CD14-positive monocyte (primary cell): ENCODE measurements at regions not wholly inside any gene's neighbourhood (a gene's known extent, or its start where the extent isn't known, plus 50 kb on each side); places are given as distances from the start of the nearest gene placed in this dataset.
A peak's percentile ranks its signal among the peaks of the same experiment; 100 is the strongest.
"Not testable (repeated sequence)": the region's sequence is repeated elsewhere in the genome, so short reads cannot be mapped to it uniquely, and the experiment has no call there.

ENCODE experiments used
- DNase-seq, 3 donors: peaks; one replicate each; pipeline ENCODE4 v3.0.0-alpha.2; 2011 to 2022
- H2AFZ ChIP-seq: 2 replicates; pipeline ENCODE4 v1.6.0; 2012; ENCODE audit warnings: mild to moderate bottlenecking, low read depth, low read length, inconsistent platforms; ENCODE audit not compliant: insufficient read depth, poor library complexity, severe bottlenecking
- H3K27ac ChIP-seq, 2 donors: 1 replicate in 1 of 2; 2 replicates in 1 of 2; pipeline ENCODE4 v1.5.1; 2012 to 2013; ENCODE audit warnings: low read length in 2 of 2, control low read depth in 1 of 2, inconsistent platforms in 1 of 2, low read depth in 1 of 2, mild to moderate bottlenecking in 1 of 2
- H3K27me3 ChIP-seq, 2 donors: one replicate each; pipeline versions ENCODE4 v1.6.0 to v1.6.1; 2011 to 2013; ENCODE audit warnings: low read length in 2 of 2; ENCODE audit not compliant: control insufficient read depth in 2 of 2, insufficient read depth in 2 of 2
- H3K36me3 ChIP-seq, 2 donors: replicated peaks in 1 of 2; 1 replicate in 1 of 2; 2 replicates in 1 of 2; pipeline versions ENCODE4 v1.5.1 to v1.6.1; 2012 to 2013; ENCODE audit warnings: low read length in 2 of 2, control low read depth in 1 of 2, inconsistent platforms in 1 of 2, mild to moderate bottlenecking in 1 of 2; ENCODE audit not compliant: insufficient read depth in 2 of 2, control insufficient read depth in 1 of 2
- H3K4me1 ChIP-seq, 2 donors: 1 replicate in 1 of 2; 2 replicates in 1 of 2; pipeline versions ENCODE4 v1.5.1 to v1.6.1; 2012 to 2013; ENCODE audit warnings: low read length in 2 of 2, control low read depth in 1 of 2, inconsistent platforms in 1 of 2, mild to moderate bottlenecking in 1 of 2, moderate library complexity in 1 of 2; ENCODE audit not compliant: insufficient read depth in 2 of 2, control insufficient read depth in 1 of 2
- H3K4me2 ChIP-seq: replicated peaks from 2 replicates; pipeline ENCODE3; 2012; ENCODE audit warnings: low read length, moderate library complexity, mild to moderate bottlenecking; ENCODE audit not compliant: poor library complexity, severe bottlenecking; ENCODE audit errors: extremely low read depth
- H3K4me3 ChIP-seq, 3 experiments: fragments of 200-600 bp in 1 of 3; sonication (generic) in 1 of 3; replicated peaks in 1 of 3; 1 replicate in 2 of 3; 2 replicates in 1 of 3; pipeline ENCODE4 v1.5.1; 2011 to 2013; ENCODE audit warnings: low read length in 3 of 3, mild to moderate bottlenecking in 3 of 3, control low read depth in 2 of 3, low read depth in 2 of 3, inconsistent platforms in 1 of 3, moderate library complexity in 1 of 3
- H3K79me2 ChIP-seq: 2 replicates; pipeline ENCODE4 v1.6.0; 2012; ENCODE audit warnings: mild to moderate bottlenecking, control low read depth, inconsistent platforms, low read length, moderate library complexity; ENCODE audit not compliant: insufficient read depth
- H3K9ac ChIP-seq: 2 replicates; pipeline ENCODE4 v1.6.0; 2017; ENCODE audit warnings: low read length, mild to moderate bottlenecking; ENCODE audit not compliant: insufficient read depth, poor library complexity, severe bottlenecking
- H3K9me3 ChIP-seq, 2 donors: replicated peaks in 1 of 2; 1 replicate in 1 of 2; 2 replicates in 1 of 2; pipeline versions ENCODE4 v1.5.1 to v1.6.1; 2012 to 2013; ENCODE audit warnings: low read length in 2 of 2, control low read depth in 1 of 2; ENCODE audit not compliant: control insufficient read depth in 1 of 2, insufficient read depth in 1 of 2
- H4K20me1 ChIP-seq: 2 replicates; pipeline ENCODE4 v1.6.0; 2012; ENCODE audit warnings: mild to moderate bottlenecking, low read length, control low read depth, moderate library complexity; ENCODE audit not compliant: insufficient read depth
- H3K27ac Mint-ChIP-seq, 7 donors: one replicate each; pipeline ENCODE4 v1.8.0; 2020; ENCODE audit warnings: mild to moderate bottlenecking in 7 of 7, mixed read lengths in 7 of 7, moderate library complexity in 6 of 7, inconsistent platforms in 2 of 7
- H3K27me3 Mint-ChIP-seq, 3 donors: one replicate each; pipeline ENCODE4 v1.8.0; 2021 to 2022; ENCODE audit warnings: low read depth in 3 of 3, mild to moderate bottlenecking in 3 of 3, mixed read lengths in 3 of 3, moderate library complexity in 3 of 3, inconsistent platforms in 1 of 3
- H3K36me3 Mint-ChIP-seq, 2 donors: one replicate each; pipeline ENCODE4 v1.8.0; 2020; ENCODE audit warnings: mixed read lengths in 2 of 2, inconsistent platforms in 1 of 2, mild to moderate bottlenecking in 1 of 2
- H3K4me1 Mint-ChIP-seq: one replicate; pipeline ENCODE4 v1.8.0; 2020; ENCODE audit warnings: mild to moderate bottlenecking, mixed read lengths
- H3K4me3 Mint-ChIP-seq, 2 donors: one replicate each; pipeline ENCODE4 v1.8.0; 2020; ENCODE audit warnings: mild to moderate bottlenecking in 2 of 2, mixed read lengths in 2 of 2, moderate library complexity in 1 of 2
- H3K9me3 Mint-ChIP-seq, 7 donors: one replicate each; pipeline ENCODE4 v1.8.0; 2020 to 2022; ENCODE audit warnings: mixed read lengths in 7 of 7, mild to moderate bottlenecking in 6 of 7, moderate library complexity in 6 of 7, inconsistent platforms in 2 of 7
- CTCF ChIP-seq: fragments of 200-600 bp; IDR thresholded peaks from one replicate; pipeline ENCODE4 v1.8.0; 2022; ENCODE audit warnings: antibody characterized with exemption, mild to moderate bottlenecking
- WGBS: methylation state at CpG from one replicate; pipeline ENCODE4 v1.1.5; 2013; ENCODE audit warnings: missing lambda C conversion rate; ENCODE audit not compliant: insufficient coverage; 5-methylcytosine and 5-hydroxymethylcytosine counted together
- intact Hi-C, 2 donors: fragments of 100-400 bp; cut with micrococcal nuclease; formaldehyde crosslinking; loops; one replicate each; pipeline versions ENCODE4 v1.15.0 to v1.15.1; 2023

GRCh38 chr22:22336333-22336732 lies 91.7 kb downstream of the VPREB1 start:
- H3K27me3 Mint-ChIP-seq, result peaks cover 23 to 34% (median 33%) of the 10 kb centered on the region in 3 donors
- H3K36me3 ChIP-seq, H3K9ac ChIP-seq, H2AFZ ChIP-seq, intact Hi-C loops, H3K4me2 ChIP-seq, H3K9me3 ChIP-seq, H3K79me2 ChIP-seq, H3K4me1 ChIP-seq, H3K4me3 ChIP-seq, H4K20me1 ChIP-seq, H3K27ac ChIP-seq, H3K4me1 Mint-ChIP-seq, DNase-seq, H3K36me3 Mint-ChIP-seq, H3K27ac Mint-ChIP-seq: not testable (repeated sequence)
- peaks cover 2 to 13% (median 5%) of the 10 kb centered on the region in 7 donors for H3K9me3 Mint-ChIP-seq
- 60% methylated on average over 1 of the region's 2 CpGs for WGBS
- peak overlapping the region in 1 of 2 donors; percentile 58 for H3K4me3 Mint-ChIP-seq
- H3K27me3 ChIP-seq, result peaks cover 3 to 12% of the 10 kb centered on the region in 2 donors

DNA sequence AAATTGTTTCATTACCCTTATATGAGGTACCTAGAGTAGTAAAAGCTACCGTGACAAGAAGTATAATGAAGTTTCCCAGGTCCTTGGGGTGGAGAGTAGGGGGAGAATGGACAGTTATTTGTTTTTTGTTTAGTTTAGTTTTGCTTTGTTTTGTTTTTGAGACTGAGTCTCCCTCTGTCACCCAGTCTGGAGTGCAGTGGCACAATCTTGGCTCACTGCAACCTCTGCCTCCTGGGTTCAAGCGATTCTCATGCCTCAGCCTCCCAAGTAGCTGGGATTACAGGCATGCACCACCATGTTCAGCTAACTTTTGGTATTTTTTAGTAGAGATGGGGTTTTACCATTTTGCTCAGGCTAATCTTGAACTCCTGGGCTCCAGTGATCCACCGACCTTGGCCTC lies 94.2 kb downstream of the VPREB1 start:
- H3K9me3 ChIP-seq, H3K36me3 Mint-ChIP-seq, H3K36me3 ChIP-seq, DNase-seq, H3K4me3 ChIP-seq, H4K20me1 ChIP-seq, H2AFZ ChIP-seq, H3K27me3 ChIP-seq, H3K4me2 ChIP-seq, H3K27ac ChIP-seq, intact Hi-C loops, H3K27ac Mint-ChIP-seq, H3K79me2 ChIP-seq, H3K9ac ChIP-seq, H3K4me3 Mint-ChIP-seq: not testable (repeated sequence)
- peaks cover 11% of the 10 kb centered on the region in 2 donors for H3K4me1 ChIP-seq
- H3K4me1 Mint-ChIP-seq, result peaks cover 13% of the 10 kb centered on the region
- H3K9me3 Mint-ChIP-seq, result peaks cover 2 to 10% (median 4%) of the 10 kb centered on the region in 7 donors
- WGBS, result 60% methylated on average over 2 of the region's 3 CpGs
- H3K27me3 Mint-ChIP-seq, result peaks cover 13 to 19% (median 15%) of the 10 kb centered on the region in 3 donors

GRCh38 chr22:22341736-22342135 lies 97.2 kb downstream of the VPREB1 start:
- H4K20me1 ChIP-seq, result no peaks in the 10 kb centered on the region
- no peak for DNase-seq
- Mint-ChIP-seq H3K27me3 (peaks cover 0 to 3% (median 0%) of the 10 kb centered on the region in 3 donors), H3K36me3 (no peaks in the 10 kb centered on the region), H3K27ac (no peak overlapping the region), H3K4me1 (peaks cover 26% of the 10 kb centered on the region), H3K4me3 (no peak overlapping the region), H3K9me3 (peaks cover 2 to 7% (median 3%) of the 10 kb centered on the region in 7 donors)
- no peaks in the 10 kb centered on the region for H3K9me3 ChIP-seq
- intact Hi-C loops, result no loop called here
- no peaks in the 10 kb centered on the region for H3K79me2 ChIP-seq
- H3K9ac ChIP-seq, result no peak overlapping the region
- H2AFZ ChIP-seq, result no peak overlapping the region
- H3K4me2 ChIP-seq, result no peak overlapping the region
- TF ChIP-seq CTCF, result no peak
- H3K4me3 ChIP-seq, result no peak overlapping the region
- no peaks in the 10 kb centered on the region for H3K36me3 ChIP-seq
- H3K4me1 ChIP-seq, result peaks cover 23 to 25% of the 10 kb centered on the region in 2 donors
- H3K27me3 ChIP-seq, result no peaks in the 10 kb centered on the region
- H3K27ac ChIP-seq, result no peak overlapping the region
- WGBS, result 93% methylated on average over 2 of the region's 4 CpGs
